H1 (cell line): ENCODE measurements at regions not wholly inside any gene's neighbourhood (a gene's known extent, or its start where the extent isn't known, plus 50 kb on each side); places are given as distances from the start of the nearest gene placed in this dataset.

Experiments used
- CBX8 ChIP-seq: fragments of 300-800, 300-1000 bp; sonication (generic); IDR thresholded peaks from 2 replicates; pipeline ENCODE4 v1.7.1; 2016; ENCODE audit warnings: low read depth, low read length, borderline replicate concordance
- CHD1 ChIP-seq: IDR thresholded peaks from 2 replicates; pipeline ENCODE4 v1.6.1; 2012; ENCODE audit warnings: low read depth, low read length, improper control_type of control experiment
- CHD2 ChIP-seq: IDR thresholded peaks from 2 replicates; pipeline ENCODE4 v1.6.1; 2012; ENCODE audit warnings: low read length, improper control_type of control experiment
- CREB1 ChIP-seq: IDR thresholded peaks from 2 replicates; pipeline ENCODE4 v1.6.1; 2012; ENCODE audit warnings: inconsistent platforms
- EP300 ChIP-seq, 2 experiments: IDR thresholded peaks; 1 replicate in 1 of 2; 2 replicates in 1 of 2; pipeline ENCODE4 v1.6.1; 2011 to 2012; ENCODE audit warnings: low read depth in 2 of 2, low read length in 2 of 2, mild to moderate bottlenecking in 2 of 2, borderline replicate concordance in 1 of 2, inconsistent platforms in 1 of 2, moderate library complexity in 1 of 2
- EZH2 ChIP-seq: fragments of 200-600 bp; sonication (generic); IDR thresholded peaks from 2 replicates; pipeline ENCODE4 v1.7.1; 2012; ENCODE audit warnings: low read depth, mild to moderate bottlenecking, moderate library complexity, low read length, inconsistent platforms; ENCODE audit not compliant: severe bottlenecking
- HDAC2 ChIP-seq, 2 experiments: fragments of 300-600 bp in 1 of 2; sonication (generic) in 1 of 2; IDR thresholded peaks; 2 replicates each; pipeline ENCODE4 v1.6.1; 2011 to 2012; ENCODE audit warnings: low read depth in 2 of 2, low read length in 2 of 2, mild to moderate bottlenecking in 2 of 2, moderate library complexity in 2 of 2, borderline replicate concordance in 1 of 2, inconsistent platforms in 1 of 2
- NANOG ChIP-seq: IDR thresholded peaks from 2 replicates; pipeline ENCODE4 v1.6.1; 2011; ENCODE audit warnings: low read length, low read depth, mild to moderate bottlenecking, inconsistent platforms; ENCODE audit not compliant: insufficient read depth, poor library complexity, severe bottlenecking
- POLR2AphosphoS5 ChIP-seq: IDR thresholded peaks from 2 replicates; pipeline ENCODE4 v1.6.1; 2011; ENCODE audit warnings: low read depth, low read length
- TEAD4 ChIP-seq: IDR thresholded peaks from 2 replicates; pipeline ENCODE4 v1.6.1; 2012; ENCODE audit warnings: low read depth, low read length, inconsistent platforms, mixed read lengths
- ZNF274 ChIP-seq: IDR thresholded peaks from 2 replicates; pipeline ENCODE4 v1.7.0; 2012; ENCODE audit warnings: low read length, borderline replicate concordance; ENCODE audit errors: extremely low read depth
- TF ChIP-seq, protein P1 (sequence below): fragments of 300-600 bp; sonication (generic); IDR thresholded peaks from 2 replicates; pipeline ENCODE4 v1.7.1; 2012; ENCODE audit warnings: low read length, moderate library complexity, mild to moderate bottlenecking, inconsistent platforms; ENCODE audit not compliant: insufficient replicate concordance

DNA sequence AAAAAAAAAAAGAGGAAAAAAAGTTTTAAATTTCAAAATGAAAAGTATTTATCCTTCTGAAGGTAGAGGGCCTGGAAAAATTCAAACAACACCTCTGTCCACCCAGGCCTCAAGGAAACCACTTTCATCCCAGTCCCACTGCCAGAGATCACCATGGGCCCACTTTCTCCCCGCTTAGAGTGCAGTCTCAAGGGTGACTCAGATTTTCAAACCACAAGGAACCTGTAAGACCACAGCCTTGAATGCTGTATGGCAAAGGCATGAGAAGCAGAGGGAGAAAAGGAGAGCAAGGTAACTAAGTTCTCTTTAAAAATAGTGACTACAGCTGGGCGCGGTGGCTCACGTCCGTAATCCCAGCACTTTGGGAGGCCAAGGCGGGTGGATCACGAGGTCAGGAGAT is 87.9 kb upstream of the PACRGL start (continued):
- TF ChIP-seq, protein P1, sequence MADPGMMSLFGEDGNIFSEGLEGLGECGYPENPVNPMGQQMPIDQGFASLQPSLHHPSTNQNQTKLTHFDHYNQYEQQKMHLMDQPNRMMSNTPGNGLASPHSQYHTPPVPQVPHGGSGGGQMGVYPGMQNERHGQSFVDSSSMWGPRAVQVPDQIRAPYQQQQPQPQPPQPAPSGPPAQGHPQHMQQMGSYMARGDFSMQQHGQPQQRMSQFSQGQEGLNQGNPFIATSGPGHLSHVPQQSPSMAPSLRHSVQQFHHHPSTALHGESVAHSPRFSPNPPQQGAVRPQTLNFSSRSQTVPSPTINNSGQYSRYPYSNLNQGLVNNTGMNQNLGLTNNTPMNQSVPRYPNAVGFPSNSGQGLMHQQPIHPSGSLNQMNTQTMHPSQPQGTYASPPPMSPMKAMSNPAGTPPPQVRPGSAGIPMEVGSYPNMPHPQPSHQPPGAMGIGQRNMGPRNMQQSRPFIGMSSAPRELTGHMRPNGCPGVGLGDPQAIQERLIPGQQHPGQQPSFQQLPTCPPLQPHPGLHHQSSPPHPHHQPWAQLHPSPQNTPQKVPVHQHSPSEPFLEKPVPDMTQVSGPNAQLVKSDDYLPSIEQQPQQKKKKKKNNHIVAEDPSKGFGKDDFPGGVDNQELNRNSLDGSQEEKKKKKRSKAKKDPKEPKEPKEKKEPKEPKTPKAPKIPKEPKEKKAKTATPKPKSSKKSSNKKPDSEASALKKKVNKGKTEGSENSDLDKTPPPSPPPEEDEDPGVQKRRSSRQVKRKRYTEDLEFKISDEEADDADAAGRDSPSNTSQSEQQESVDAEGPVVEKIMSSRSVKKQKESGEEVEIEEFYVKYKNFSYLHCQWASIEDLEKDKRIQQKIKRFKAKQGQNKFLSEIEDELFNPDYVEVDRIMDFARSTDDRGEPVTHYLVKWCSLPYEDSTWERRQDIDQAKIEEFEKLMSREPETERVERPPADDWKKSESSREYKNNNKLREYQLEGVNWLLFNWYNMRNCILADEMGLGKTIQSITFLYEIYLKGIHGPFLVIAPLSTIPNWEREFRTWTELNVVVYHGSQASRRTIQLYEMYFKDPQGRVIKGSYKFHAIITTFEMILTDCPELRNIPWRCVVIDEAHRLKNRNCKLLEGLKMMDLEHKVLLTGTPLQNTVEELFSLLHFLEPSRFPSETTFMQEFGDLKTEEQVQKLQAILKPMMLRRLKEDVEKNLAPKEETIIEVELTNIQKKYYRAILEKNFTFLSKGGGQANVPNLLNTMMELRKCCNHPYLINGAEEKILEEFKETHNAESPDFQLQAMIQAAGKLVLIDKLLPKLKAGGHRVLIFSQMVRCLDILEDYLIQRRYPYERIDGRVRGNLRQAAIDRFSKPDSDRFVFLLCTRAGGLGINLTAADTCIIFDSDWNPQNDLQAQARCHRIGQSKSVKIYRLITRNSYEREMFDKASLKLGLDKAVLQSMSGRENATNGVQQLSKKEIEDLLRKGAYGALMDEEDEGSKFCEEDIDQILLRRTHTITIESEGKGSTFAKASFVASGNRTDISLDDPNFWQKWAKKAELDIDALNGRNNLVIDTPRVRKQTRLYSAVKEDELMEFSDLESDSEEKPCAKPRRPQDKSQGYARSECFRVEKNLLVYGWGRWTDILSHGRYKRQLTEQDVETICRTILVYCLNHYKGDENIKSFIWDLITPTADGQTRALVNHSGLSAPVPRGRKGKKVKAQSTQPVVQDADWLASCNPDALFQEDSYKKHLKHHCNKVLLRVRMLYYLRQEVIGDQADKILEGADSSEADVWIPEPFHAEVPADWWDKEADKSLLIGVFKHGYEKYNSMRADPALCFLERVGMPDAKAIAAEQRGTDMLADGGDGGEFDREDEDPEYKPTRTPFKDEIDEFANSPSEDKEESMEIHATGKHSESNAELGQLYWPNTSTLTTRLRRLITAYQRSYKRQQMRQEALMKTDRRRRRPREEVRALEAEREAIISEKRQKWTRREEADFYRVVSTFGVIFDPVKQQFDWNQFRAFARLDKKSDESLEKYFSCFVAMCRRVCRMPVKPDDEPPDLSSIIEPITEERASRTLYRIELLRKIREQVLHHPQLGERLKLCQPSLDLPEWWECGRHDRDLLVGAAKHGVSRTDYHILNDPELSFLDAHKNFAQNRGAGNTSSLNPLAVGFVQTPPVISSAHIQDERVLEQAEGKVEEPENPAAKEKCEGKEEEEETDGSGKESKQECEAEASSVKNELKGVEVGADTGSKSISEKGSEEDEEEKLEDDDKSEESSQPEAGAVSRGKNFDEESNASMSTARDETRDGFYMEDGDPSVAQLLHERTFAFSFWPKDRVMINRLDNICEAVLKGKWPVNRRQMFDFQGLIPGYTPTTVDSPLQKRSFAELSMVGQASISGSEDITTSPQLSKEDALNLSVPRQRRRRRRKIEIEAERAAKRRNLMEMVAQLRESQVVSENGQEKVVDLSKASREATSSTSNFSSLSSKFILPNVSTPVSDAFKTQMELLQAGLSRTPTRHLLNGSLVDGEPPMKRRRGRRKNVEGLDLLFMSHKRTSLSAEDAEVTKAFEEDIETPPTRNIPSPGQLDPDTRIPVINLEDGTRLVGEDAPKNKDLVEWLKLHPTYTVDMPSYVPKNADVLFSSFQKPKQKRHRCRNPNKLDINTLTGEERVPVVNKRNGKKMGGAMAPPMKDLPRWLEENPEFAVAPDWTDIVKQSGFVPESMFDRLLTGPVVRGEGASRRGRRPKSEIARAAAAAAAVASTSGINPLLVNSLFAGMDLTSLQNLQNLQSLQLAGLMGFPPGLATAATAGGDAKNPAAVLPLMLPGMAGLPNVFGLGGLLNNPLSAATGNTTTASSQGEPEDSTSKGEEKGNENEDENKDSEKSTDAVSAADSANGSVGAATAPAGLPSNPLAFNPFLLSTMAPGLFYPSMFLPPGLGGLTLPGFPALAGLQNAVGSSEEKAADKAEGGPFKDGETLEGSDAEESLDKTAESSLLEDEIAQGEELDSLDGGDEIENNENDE: no peak
- TF ChIP-seq CHD1 (no peak), CREB1 (no peak), NANOG (no peak), HDAC2 (IDR thresholded peaks at IDR 0.05; ENCODE audit: borderline replicate concordance in 1 of 2, low read depth in 2 of 2, low read length in 2 of 2) (no peak), EZH2 (no peak), ZNF274 (no peak), CHD2 (no peak), TEAD4 (no peak), EP300 (IDR thresholded peaks at IDR 0.05; ENCODE audit: borderline replicate concordance in 1 of 2, low read depth in 2 of 2, low read length in 2 of 2) (no peak), POLR2AphosphoS5 (no peak), CBX8 (no peak)
